Body of pancreas (tissue), 4 donors: ENCODE measurements at regions not wholly inside any gene's neighbourhood (a gene's known extent, or its start where the extent isn't known, plus 50 kb on each side); places are given as distances from the start of the nearest gene placed in this dataset.

Experiments
- ATAC-seq: fragments of 150-250 bp; one replicate; pipeline ENCODE4 v1.9.1; 2016
- DNase-seq, 4 donors: peaks; one replicate each; pipeline ENCODE4 v3.0.0-alpha.2; 2019
- H3K27ac ChIP-seq, 4 donors: fragments of 200-600 bp; sonication (generic); 1 replicate in 3 of 4; 2 replicates in 1 of 4; pipeline versions ENCODE4 v1.5.1 to v1.6.1; 2016 to 2019; ENCODE audit warnings: mild to moderate bottlenecking in 1 of 4, mixed read lengths in 1 of 4, moderate library complexity in 1 of 4
- H3K27me3 ChIP-seq, 2 donors: fragments of 200-600 bp; sonication (generic); one replicate each; pipeline ENCODE4 v1.6.0; 2016; ENCODE audit warnings: mild to moderate bottlenecking in 1 of 2
- H3K36me3 ChIP-seq, 2 donors: fragments of 200-600 bp; sonication (generic); replicated peaks in 1 of 2; 2 replicates each; pipeline ENCODE4 v1.5.1; 2016; ENCODE audit warnings: low read depth in 2 of 2; ENCODE audit not compliant: insufficient read depth in 1 of 2
- H3K4me1 ChIP-seq: fragments of 200-600 bp; sonication (generic); one replicate; pipeline ENCODE4 v1.6.0; 2016
- H3K4me3 ChIP-seq, 2 donors: fragments of 200-600 bp; sonication (generic); 1 replicate in 1 of 2; 2 replicates in 1 of 2; pipeline ENCODE4 v1.5.1; 2016 to 2019
- H3K9me3 ChIP-seq, 3 donors: fragments of 200-600 bp; sonication (generic); 1 replicate in 2 of 3; 2 replicates in 1 of 3; pipeline ENCODE4 v1.5.1; 2016
- POLR2A ChIP-seq, 3 donors: fragments of 450-650 bp; IDR thresholded peaks; one replicate each; pipeline ENCODE4 v1.6.1; 2016; ENCODE audit warnings: antibody characterized with exemption in 3 of 3, mild to moderate bottlenecking in 2 of 3
- WGBS, 2 donors: methylation state at CpG; one replicate each; pipeline ENCODE4 v1.1.5; 2017; 5-methylcytosine and 5-hydroxymethylcytosine counted together
- intact Hi-C: fragments of 100-400 bp; cut with DNase I; formaldehyde crosslinking; loops from one replicate; pipeline ENCODE4 v1.15.1; 2023
- TF ChIP-seq, protein P1 (sequence below), 7 experiments: fragments of 450-650 bp in 4 of 7; fragments of 200-600 bp in 3 of 7; sonication (generic) in 3 of 7; IDR thresholded peaks; one replicate each; pipeline ENCODE4 v1.5.1; 2016 to 2019; ENCODE audit warnings: antibody characterized with exemption in 7 of 7

DNA sequence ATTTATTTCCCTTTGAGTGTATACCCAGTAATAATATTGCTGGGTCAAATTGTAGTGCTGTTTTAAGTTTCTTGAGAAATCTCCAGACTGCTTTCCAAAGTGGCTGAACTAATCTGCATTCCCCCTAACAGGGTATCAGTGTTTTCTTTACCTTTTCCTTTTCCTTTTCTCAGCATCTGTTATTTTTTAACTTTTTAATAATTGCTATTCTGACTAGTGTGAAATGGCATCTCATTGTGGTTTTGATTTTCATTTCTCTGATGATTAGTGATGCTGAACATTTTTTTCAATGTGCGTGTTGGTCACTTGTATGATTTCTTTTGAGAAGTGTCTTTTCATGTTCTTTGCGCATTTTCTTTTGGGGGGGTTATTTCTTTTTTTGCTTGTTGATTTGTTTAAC is 374.9 kb upstream of the BRINP3 start:
- Histone ChIP-seq H3K4me1 (peaks cover 3% of the 10 kb centered on the region), H3K27ac (no peak overlapping the region), H3K36me3 (no peaks in the 10 kb centered on the region), H3K9me3 (no peaks in the 10 kb centered on the region), H3K4me3 (no peak overlapping the region), H3K27me3 (no peaks in the 10 kb centered on the region)
- no peak for ATAC-seq
- 90 to 91% methylated on average over 2 of the region's 2 CpGs for WGBS, 2 donors
- no peak for DNase-seq
- no peak for TF ChIP-seq POLR2A (IDR thresholded peaks at IDR 0.05)
- TF ChIP-seq, protein P1, sequence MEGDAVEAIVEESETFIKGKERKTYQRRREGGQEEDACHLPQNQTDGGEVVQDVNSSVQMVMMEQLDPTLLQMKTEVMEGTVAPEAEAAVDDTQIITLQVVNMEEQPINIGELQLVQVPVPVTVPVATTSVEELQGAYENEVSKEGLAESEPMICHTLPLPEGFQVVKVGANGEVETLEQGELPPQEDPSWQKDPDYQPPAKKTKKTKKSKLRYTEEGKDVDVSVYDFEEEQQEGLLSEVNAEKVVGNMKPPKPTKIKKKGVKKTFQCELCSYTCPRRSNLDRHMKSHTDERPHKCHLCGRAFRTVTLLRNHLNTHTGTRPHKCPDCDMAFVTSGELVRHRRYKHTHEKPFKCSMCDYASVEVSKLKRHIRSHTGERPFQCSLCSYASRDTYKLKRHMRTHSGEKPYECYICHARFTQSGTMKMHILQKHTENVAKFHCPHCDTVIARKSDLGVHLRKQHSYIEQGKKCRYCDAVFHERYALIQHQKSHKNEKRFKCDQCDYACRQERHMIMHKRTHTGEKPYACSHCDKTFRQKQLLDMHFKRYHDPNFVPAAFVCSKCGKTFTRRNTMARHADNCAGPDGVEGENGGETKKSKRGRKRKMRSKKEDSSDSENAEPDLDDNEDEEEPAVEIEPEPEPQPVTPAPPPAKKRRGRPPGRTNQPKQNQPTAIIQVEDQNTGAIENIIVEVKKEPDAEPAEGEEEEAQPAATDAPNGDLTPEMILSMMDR (IDR thresholded peaks at IDR 0.05): no peak
- intact Hi-C loops: no loop called here

DNA sequence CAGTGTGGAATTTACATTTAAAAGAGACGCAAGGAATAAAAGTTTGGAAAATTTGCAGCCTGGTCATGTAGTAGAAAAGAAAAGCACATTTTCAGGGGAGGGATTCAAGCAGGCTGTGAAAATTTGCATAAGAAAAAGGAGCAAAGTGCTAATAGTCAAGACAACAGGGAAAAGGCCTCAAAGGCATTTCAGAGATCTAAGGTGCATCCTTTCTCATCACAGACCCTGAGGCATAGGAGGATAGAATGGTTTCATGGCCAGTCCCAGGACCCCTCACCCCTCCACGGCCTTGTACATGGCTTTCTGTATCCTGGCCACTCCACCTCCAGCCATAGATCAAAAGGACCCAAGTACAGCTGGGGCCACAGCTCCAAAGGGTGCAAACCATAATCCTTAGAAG is 380.5 kb upstream of the BRINP3 start:
- no peak overlapping the region for H3K27ac ChIP-seq

DNA sequence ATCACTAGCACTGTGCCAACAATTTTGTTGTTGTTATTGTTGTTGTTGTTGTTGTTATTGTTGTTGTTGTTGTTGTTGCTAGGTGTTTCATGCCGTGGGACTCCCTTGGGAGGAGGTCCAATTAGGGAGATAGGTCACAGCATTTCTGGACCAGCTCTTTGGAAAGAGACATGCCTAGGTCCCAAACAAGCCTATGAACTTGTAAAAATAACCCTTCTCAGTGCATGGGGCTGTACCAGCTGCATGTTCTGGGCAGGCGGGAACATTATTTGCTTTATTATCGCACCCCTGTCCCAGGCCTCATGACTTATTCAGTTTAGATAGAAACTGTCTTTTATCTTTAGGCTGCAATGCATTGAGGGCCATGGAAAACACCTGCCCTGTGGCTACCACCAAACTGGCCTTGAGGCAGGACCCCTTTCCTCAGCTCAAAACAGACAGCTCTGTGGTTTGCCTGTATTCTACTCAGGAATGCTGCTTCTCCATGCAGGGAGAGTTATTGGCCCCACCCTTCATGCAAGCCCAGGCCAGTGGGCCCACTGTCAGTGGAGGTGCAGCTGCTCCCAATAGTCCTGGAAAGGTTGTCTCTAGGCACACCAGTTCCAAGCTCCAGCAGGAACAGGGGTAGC is 386.5 kb upstream of the BRINP3 start:
- Histone ChIP-seq H3K27me3 (no peaks in the 10 kb centered on the region), H3K36me3 (no peaks in the 10 kb centered on the region), H3K4me3 (no peak overlapping the region), H3K4me1 (no peaks in the 10 kb centered on the region), H3K9me3 (no peaks in the 10 kb centered on the region), H3K27ac (no peak overlapping the region)
- TF ChIP-seq, protein P1 (IDR thresholded peaks at IDR 0.05): no peak
- no peak for TF ChIP-seq POLR2A (IDR thresholded peaks at IDR 0.05)
- no peak for ATAC-seq
- intact Hi-C loops: no loop called here
- DNase-seq: no peak
- WGBS, 2 donors: 59 to 61% methylated on average over 3 of the region's 3 CpGs

More for the DNA sequence above, 380.5 kb upstream of the BRINP3 start:
- 69 to 84% methylated on average over 2 of the region's 2 CpGs for WGBS, 2 donors
- intact Hi-C loops: no loop called here
- no peaks in the 10 kb centered on the region for H3K36me3 ChIP-seq
- H3K4me1 ChIP-seq: no peaks in the 10 kb centered on the region
- no peak for TF ChIP-seq POLR2A (IDR thresholded peaks at IDR 0.05)
- TF ChIP-seq, protein P1 (IDR thresholded peaks at IDR 0.05): no peak
- H3K4me3 ChIP-seq: no peak overlapping the region
- no peaks in the 10 kb centered on the region for H3K27me3 ChIP-seq
- DNase-seq (no peak), ATAC-seq (no peak)
- H3K9me3 ChIP-seq: no peaks in the 10 kb centered on the region

DNA sequence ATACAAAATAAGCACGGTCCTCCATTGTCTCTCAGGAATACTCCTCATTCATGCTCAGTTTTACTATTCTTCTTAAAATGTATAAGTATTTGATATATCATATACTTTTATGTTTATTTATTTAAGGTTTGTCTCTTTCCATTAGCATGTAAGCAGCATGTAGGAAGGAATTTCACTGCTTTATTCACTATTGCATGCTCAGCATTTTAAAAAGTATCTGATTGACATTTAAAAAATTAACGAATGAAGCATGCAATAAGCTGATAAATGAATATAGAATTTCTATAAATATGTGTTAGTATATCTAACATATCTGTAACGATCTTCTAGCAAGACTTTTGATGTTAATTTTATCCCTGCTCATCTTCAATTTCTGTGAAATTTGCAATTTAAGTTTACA is 402.7 kb upstream of the BRINP3 start:
- no peak overlapping the region for H3K27ac ChIP-seq
- H3K4me3 ChIP-seq: no peak overlapping the region
- WGBS, 2 donors: 53 to 56% methylated on average over 3 of the region's 3 CpGs
- no peaks in the 10 kb centered on the region for H3K4me1 ChIP-seq
- no peak for TF ChIP-seq POLR2A (IDR thresholded peaks at IDR 0.05)
- TF ChIP-seq, protein P1 (IDR thresholded peaks at IDR 0.05): no peak
- intact Hi-C loops: no loop called here
- no peaks in the 10 kb centered on the region for H3K9me3 ChIP-seq
- DNase-seq (no peak), ATAC-seq (no peak)
- no peaks in the 10 kb centered on the region for H3K36me3 ChIP-seq
- H3K27me3 ChIP-seq: no peaks in the 10 kb centered on the region

DNA sequence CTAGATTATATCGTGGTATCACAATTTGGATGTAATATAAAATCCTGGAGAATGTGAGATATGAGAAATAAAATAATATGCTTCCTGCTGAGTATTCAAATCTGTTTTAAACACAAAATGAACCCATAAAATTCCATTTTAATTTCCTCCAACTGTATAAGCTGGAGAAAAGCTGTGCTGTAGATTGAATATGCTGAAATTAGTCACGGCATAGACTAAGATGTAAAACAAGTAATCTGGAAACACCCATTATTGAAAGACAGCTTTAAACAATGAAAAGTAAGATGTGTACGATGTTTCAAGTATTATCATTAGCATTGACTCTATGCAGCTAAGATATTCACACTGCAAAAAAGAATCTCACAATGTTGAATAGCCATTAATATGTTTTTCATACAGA is 403.4 kb upstream of the BRINP3 start:
- no peak overlapping the region for H3K27ac ChIP-seq
- no peaks in the 10 kb centered on the region for H3K4me1 ChIP-seq
- intact Hi-C loops: no loop called here
- TF ChIP-seq, protein P1 (IDR thresholded peaks at IDR 0.05): no peak
- no peak for TF ChIP-seq POLR2A (IDR thresholded peaks at IDR 0.05)
- H3K36me3 ChIP-seq: no peaks in the 10 kb centered on the region
- H3K9me3 ChIP-seq: no peaks in the 10 kb centered on the region
- ATAC-seq: no peak
- no peak overlapping the region for H3K4me3 ChIP-seq
- 72 to 76% methylated on average over 3 of the region's 3 CpGs for WGBS, 2 donors
- DNase-seq: no peak
- no peaks in the 10 kb centered on the region for H3K27me3 ChIP-seq
